SKM-1 treated with dmso at 0.1 percent for 144 hours (cell line): ENCODE measurements at regions not wholly inside any gene's neighbourhood (a gene's known extent, or its start where the extent isn't known, plus 50 kb on each side); places are given as distances from the start of the nearest gene placed in this dataset.

Experiments
- DNase-seq: peaks from one replicate; lab custom pipeline; 2025; ENCODE audit not compliant: unreplicated experiment; lab: John Stamatoyannopoulos, UW

DNA sequence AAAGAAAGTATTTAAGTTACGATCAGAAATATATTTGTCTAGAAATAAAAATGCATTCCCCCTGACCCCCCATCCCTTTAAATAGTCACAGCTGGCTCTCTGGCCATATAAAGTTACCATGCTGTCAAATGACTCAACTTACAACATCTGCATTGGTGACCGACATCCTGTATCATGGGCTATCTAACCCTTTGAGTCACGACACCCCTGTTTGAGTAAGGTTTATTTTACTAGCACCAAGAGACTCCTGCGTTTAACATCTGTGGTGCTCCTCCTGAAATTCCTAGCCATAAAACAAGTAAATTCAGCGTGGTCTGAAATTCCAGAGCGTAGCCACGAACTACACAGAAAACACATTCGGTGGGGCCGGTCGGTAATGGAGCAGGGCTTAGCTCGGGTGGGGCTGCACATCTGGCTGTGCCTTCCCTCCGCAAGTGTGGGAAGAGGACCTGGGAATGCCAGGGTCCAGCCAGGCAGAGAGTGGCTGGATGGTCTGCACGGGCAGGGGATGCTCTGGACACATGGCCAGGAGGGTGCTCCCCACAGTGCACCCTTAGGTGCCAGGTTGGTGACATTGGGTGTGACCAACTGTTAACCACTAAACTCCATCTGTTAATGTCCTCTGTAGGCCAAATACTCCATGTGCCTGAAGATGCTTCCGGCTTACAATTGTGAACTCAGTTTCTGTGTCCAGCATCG, 53.0 kb upstream of the CLDN14 start:
- DNase-seq = no peak

GRCh38 chr21:36533468-36533848, 53.5 kb upstream of the CLDN14 start:
- no peak for DNase-seq

GRCh38 chr21:36534656-36535055, 54.7 kb upstream of the CLDN14 start:
- DNase-seq = no peak

DNA sequence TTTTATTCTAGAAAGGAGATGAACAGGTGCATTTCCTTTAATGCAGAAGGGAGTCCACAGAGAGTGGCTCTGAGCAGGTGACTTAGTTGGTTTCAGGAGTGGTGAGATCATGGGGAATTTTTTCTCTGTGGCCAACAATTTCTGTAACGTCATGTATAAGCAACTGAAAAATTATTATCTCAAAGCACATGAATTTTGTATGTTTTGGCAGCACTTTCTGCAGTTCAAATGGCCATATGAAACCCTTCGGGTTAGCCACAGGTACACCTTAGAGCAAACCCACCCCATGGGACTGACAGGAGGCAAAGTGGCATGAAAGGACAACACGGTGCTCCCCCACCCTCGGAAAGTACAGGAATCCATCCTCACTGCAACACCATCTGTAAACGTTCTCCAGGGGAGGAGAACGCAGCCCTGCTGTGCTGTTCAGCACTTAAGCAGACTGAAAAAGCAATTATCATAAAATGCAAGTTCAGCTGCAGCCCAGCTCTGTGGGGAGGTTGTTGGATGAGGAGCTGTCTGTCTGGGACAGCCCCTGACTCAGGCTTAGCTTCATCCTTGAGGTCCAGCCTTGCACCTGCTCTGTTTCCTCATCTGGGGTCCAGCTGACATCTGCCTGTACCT, 55.8 kb upstream of the CLDN14 start:
- DNase-seq = no peak

DNA sequence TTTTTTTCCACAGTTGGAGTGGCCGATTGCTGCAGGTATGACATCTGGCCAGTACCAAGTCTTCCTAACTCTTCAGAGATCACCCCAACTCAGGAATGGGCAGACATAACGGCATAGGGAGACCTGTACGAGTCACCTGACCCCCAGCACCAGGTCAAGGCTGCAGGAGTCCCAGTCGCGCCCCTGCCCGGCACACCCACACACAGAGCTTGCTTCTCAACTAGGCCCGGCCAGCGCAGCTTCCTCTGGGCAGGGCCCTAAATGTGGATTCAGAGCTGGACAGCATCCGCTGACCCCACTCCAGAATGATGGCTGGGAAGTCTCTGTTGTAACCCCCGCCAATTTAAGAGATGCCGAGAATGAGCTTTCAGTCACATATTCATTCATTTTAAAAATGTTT, 58.8 kb upstream of the CLDN14 start:
- no peak for DNase-seq

DNA sequence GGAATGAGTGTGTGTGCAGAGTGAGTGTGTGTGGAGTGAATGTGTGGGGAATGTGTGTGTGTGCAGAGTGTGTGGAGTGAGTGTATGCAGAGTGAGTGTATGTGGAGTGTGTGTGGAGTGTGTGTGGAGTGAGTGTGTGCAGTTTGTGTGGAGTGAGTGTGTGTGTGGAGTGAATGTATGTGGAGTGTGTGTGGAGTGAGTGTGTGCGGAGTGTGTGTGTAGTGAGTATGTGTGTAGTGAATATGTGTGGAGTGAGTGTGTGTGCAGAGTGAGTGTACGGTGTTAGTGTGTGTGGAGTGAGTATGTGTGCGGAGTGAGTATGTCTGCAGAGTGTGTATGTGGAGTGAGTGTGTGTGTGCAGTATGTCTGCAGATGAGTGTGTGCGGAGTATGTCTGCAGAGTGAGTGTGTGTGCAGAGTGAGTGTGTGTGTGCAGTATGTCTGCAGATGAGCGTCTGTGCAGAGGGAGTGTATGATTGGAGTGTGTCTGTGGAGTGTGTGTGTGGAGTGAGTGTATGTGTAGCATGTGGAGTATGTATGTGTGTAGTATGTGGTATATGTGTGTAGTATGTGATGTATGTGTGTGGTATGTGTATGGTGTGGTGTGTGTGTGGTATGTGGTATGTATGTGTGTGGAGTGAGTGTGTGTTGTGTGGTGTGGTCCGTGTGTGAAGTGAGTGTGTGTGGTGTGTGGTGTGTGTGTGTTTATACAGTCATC, 59.7 kb upstream of the CLDN14 start:
- DNase-seq = no peak

GRCh38 chr21:36540700-36541099, 60.8 kb upstream of the CLDN14 start:
- DNase-seq = no peak

- DNase-seq = no peak
Measured at GRCh38 chr21:36541721-36542139, 61.8 kb upstream of the CLDN14 start.

GRCh38 chr21:36542312-36543101, 62.6 kb upstream of the CLDN14 start:
- no peak for DNase-seq

DNA sequence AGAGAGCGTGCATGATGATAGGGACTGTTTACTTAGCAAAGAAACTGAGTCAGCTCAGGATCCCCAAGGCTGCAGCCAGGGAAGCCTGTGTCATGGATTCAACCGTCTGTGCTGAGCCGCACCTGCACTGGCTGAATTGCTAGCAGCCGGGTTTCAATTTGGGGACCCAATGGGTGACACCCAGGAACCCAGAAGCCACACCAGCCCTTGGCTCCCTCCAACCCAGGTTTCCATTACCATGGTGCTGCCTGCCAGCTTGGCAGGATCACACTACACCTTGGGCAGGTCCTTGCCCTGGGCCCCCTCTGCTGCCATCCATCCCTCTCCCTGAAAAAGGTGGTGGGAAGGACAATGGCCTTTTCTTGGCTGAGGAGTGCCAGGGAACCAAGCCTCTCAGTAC, 64.0 kb upstream of the CLDN14 start:
- no peak for DNase-seq

DNA sequence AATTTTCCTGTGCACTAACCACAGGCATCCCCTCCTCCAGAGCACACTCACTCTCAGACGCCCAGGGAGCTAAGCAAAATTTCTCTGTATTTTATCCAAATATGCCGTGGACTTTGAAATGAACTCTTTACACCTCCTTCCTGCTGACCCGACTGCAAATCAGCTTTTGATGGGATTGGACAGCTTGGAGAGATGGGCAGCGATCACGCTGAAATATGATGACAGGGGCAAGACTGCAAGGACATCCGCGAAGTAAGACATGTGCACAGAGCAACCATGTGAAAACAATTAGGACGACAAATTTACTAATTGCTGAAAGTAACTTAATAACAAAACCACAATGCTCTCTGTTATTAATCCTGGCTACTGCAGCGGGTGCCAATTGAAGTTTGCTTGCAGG, 64.6 kb upstream of the CLDN14 start:
- DNase-seq = no peak

GRCh38 chr21:36545776-36546511, 66.0 kb upstream of the CLDN14 start:
- no peak for DNase-seq

- no peak for DNase-seq
Measured at GRCh38 chr21:36547464-36547863, 67.5 kb upstream of the CLDN14 start.

GRCh38 chr21:36548866-36549265, 68.9 kb upstream of the CLDN14 start:
- DNase-seq = no peak

DNA sequence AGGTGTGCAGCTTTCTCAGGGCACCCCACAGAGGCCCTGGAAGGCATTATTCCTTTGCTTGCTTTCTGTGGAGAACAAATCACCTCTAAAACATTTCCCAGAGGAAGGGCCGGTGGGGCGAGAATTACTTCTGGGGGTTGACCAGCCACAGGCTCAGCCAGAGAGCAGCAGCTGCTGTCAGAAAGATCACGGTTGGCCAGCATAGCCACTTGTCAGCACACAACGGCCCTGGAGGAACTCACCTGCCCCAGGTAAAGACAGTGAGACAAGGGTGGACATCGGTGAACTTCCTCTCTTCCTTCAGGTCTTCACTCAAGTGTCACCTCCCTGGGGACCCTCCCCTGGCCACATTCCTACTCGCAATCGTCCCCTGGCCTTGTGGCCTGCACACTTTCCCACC, 69.5 kb upstream of the CLDN14 start:
- DNase-seq = no peak

GRCh38 chr21:36550761-36551160, 70.8 kb upstream of the CLDN14 start:
- DNase-seq = no peak

DNA sequence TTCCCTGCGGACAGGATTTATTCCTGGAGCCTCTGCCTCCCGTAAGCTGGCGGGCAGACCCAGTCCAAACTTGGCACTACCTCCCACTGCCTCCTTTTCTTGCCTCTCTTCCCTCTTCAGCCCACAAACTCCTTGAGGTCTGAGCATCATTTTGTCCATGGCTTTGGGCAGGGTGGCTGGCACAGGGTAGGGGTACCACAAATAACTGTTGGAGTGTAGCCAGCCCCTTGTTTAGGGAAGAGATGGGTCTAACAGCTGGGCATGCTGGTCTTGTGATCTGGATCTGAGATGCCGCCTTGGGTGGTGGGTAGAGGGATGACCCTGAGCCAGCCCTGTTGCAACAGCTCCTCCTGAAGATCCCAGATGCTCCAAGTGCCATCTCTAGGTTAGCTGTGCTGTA, 71.4 kb upstream of the CLDN14 start:
- no peak for DNase-seq

- peak; percentile 3 for DNase-seq
Measured at GRCh38 chr21:36551731-36552433, 72.0 kb upstream of the CLDN14 start.

DNA sequence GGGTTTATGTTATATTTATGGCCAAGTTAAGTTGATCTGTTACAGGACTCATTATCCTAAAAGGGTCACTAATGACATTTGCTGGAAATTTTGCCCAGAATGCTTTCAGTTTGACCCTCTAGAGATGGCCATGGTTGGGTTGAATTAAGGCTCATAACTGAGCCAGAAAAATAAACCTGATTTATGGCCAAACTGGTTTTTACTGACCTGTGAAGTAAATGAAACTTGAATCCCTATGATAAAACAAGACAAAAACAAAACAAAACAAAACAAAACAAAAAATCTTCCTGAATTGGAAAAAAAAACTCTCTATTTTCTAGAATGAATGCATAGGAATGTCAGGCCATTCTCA, 72.5 kb upstream of the CLDN14 start:
- DNase-seq = no peak

GRCh38 chr21:36553406-36553805, 73.5 kb upstream of the CLDN14 start:
- DNase-seq = no peak
